BE2C (cell line): ENCODE measurements at regions not wholly inside any gene's neighbourhood (a gene's known extent, or its start where the extent isn't known, plus 50 kb on each side); places are given as distances from the start of the nearest gene placed in this dataset.

Experiments
- DNase-seq: peaks from one replicate; pipeline ENCODE4 v3.0.0-alpha.2; 2020
- H3K27me3 ChIP-seq: fragments of 250-450 bp; sonication (Bioruptor Pico); 2 replicates; pipeline ENCODE4 v1.5.1; 2020; ENCODE audit warnings: mild to moderate bottlenecking
- H3K36me3 ChIP-seq: fragments of 250-450 bp; sonication (Bioruptor Pico); 2 replicates; pipeline ENCODE4 v1.5.1; 2020; ENCODE audit warnings: mild to moderate bottlenecking
- H3K4me1 ChIP-seq: fragments of 250-450 bp; sonication (Bioruptor Pico); 2 replicates; pipeline ENCODE4 v1.5.1; 2020
- H3K4me3 ChIP-seq: 2 replicates; pipeline ENCODE4 v1.5.1; 2011; ENCODE audit warnings: low read depth, low read length
- H3K9me3 ChIP-seq: fragments of 250-450 bp; sonication (Bioruptor Pico); 2 replicates; pipeline ENCODE4 v1.5.1; 2020
- TF ChIP-seq, protein P1 (sequence below): IDR thresholded peaks from 2 replicates; pipeline ENCODE4 v1.5.1; 2012; ENCODE audit warnings: mild to moderate bottlenecking, low read depth, low read length

DNA sequence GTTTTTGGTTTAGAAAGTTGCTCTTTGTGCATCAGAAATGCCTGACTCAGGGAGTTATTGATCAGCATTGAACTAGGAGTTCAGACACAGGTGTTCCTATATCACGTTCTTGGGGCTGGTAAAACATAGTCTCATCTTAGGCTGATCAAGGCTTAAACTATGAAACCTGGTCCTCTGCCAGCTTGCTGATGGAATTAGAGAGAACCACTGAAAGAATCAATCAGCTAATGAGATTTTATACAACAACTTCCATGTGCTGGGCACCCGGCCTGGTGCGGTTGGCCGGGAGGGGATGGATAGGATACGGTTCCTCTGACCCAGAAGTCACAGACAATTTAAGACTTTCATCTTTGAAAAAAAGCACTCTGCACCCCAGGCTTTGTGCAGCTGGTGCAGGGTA is 164.9 kb downstream of the RDH14 start:
- DNase-seq, result no peak
- Histone ChIP-seq H3K36me3 (no peaks in the 10 kb centered on the region), H3K4me1 (no peaks in the 10 kb centered on the region), H3K4me3 (no peak overlapping the region), H3K27me3 (no peaks in the 10 kb centered on the region), H3K9me3 (no peaks in the 10 kb centered on the region)
- TF ChIP-seq, protein P1, sequence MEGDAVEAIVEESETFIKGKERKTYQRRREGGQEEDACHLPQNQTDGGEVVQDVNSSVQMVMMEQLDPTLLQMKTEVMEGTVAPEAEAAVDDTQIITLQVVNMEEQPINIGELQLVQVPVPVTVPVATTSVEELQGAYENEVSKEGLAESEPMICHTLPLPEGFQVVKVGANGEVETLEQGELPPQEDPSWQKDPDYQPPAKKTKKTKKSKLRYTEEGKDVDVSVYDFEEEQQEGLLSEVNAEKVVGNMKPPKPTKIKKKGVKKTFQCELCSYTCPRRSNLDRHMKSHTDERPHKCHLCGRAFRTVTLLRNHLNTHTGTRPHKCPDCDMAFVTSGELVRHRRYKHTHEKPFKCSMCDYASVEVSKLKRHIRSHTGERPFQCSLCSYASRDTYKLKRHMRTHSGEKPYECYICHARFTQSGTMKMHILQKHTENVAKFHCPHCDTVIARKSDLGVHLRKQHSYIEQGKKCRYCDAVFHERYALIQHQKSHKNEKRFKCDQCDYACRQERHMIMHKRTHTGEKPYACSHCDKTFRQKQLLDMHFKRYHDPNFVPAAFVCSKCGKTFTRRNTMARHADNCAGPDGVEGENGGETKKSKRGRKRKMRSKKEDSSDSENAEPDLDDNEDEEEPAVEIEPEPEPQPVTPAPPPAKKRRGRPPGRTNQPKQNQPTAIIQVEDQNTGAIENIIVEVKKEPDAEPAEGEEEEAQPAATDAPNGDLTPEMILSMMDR, result no peak

DNA sequence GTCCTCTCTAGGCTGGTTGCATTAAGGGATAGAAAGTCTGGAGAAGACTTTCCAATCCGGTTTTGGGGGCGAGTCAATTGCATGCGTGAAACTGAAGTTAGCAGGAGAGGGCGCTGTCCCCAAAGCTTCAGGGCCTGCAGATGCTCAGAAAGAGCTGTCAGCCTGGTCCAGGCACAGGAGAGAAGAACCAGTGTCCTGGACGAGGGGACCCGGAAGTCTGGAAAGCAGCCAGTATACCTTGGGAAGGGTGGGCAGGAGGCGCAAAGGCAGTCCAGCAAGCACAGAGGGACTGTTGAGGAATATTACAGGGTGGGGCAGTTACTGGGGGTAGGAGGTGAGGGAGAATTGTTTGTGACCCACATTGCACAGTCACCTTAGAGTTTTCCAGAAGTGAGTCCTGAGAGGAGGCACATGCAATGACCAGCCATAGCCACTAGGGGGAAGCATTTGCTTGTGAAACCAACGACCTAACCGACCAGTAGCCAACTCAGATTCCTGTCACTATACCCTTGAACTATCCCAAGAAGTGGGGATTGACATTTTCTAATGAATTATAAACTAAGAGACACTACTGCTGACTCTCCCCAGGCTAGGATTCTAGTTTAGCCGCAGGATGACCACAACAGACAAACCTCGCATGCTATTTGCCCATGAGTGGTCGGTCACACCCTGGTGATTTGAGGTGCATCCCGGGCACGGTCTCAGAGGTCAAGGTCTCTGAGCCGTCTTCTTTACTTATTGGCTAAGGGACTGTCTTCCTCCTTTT is 172.8 kb downstream of the RDH14 start:
- TF ChIP-seq, protein P1, result peak; percentile 94
- H3K27me3 ChIP-seq, result peaks cover 4% of the 10 kb centered on the region
- no peak overlapping the region for H3K4me3 ChIP-seq
- DNase-seq, result peak; percentile 71
- no peaks in the 10 kb centered on the region for H3K36me3 ChIP-seq
- no peaks in the 10 kb centered on the region for H3K4me1 ChIP-seq
- H3K9me3 ChIP-seq, result no peaks in the 10 kb centered on the region

DNA sequence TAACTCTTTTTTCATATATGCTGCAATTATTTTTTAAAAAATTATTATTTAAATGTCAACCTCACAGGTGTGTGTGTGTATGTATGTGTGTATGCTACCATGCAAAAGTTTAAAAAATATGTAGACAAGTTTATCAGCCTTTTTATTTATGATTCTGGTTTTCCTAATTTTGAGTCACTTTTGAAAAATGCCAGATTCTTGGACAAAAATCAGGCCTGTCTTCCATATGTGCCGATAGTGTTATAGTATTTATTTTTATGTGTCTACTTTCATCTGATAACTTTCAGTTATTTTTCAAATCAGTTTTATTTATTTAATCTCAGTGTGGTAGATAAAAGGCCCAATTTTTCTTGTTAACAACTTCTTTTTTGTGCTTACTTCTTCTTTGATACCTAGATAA is 176.2 kb downstream of the RDH14 start:
- H3K9me3 ChIP-seq, result no peaks in the 10 kb centered on the region
- TF ChIP-seq, protein P1, result no peak
- no peaks in the 10 kb centered on the region for H3K36me3 ChIP-seq
- no peak overlapping the region for H3K4me3 ChIP-seq
- H3K4me1 ChIP-seq, result no peaks in the 10 kb centered on the region
- H3K27me3 ChIP-seq, result peaks cover 19% of the 10 kb centered on the region
- no peak for DNase-seq

DNA sequence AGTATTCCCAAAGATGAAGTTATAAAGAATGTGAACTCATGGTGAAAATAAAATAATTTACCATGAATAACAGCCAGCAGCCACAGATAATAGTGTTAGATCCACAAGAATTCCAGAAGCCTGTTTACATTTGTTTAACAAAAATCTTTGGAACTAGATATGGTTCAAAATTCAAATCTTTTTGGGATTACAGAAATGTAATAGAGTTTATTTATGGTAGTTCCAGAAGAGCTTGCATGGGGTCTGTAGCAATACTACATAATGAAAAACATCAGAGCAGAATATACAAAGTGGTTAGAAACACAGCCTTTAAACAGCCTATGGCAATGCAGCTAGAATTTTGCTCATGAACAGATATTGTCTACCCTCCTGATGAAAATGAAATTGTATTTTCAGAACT is 179.1 kb downstream of the RDH14 start:
- Histone ChIP-seq H3K4me1 (no peaks in the 10 kb centered on the region), H3K9me3 (no peaks in the 10 kb centered on the region), H3K36me3 (no peaks in the 10 kb centered on the region), H3K27me3 (peaks cover 19% of the 10 kb centered on the region), H3K4me3 (no peak overlapping the region)
- DNase-seq, result no peak
- TF ChIP-seq, protein P1, result no peak

DNA sequence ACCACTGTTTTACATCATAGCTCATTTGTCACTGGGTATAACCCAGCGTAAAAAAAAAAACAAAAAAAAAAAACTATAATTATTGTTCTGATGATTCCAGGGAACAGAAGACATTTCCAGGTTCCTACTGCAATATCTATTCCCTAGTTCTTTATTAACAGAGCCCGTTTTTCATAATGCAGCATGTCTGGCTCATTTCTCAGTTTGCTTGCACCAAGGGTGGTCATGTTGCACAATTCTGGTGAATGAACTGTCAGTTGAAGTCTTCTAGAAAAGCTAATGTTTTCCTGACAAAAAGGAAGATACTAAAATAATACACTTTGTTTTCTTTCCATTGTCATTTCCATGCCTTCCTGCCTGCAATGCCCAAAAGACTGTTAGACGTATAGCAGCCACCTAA is 180.1 kb downstream of the RDH14 start:
- Histone ChIP-seq H3K27me3 (peaks cover 19% of the 10 kb centered on the region), H3K36me3 (no peaks in the 10 kb centered on the region), H3K9me3 (no peaks in the 10 kb centered on the region), H3K4me1 (no peaks in the 10 kb centered on the region), H3K4me3 (no peak overlapping the region)
- DNase-seq, result no peak
- TF ChIP-seq, protein P1, result no peak

DNA sequence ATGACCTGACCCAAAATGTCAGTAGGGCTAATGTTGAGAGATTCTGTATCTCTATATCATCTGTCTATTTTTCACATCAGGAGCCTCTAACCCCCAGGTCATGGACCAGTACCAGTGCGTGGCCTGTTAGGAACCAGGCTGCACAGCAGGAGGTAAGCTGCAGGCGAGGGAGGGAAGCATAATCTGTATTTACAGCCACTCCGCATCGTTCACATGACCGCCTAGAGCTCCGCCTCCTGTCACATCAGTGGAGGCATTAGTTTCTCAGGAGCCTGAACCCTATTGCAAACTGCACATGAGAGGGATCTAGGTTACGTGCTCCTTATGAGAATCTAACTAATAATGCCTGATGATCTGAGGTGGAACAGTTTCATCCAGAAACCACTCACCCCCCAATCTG is 180.6 kb downstream of the RDH14 start:
- Histone ChIP-seq H3K4me1 (no peaks in the 10 kb centered on the region), H3K4me3 (no peak overlapping the region), H3K9me3 (no peaks in the 10 kb centered on the region), H3K36me3 (no peaks in the 10 kb centered on the region), H3K27me3 (peaks cover 19% of the 10 kb centered on the region)
- TF ChIP-seq, protein P1, result no peak
- DNase-seq, result no peak
